Urothelium cell line (cell line): ENCODE measurements at regions not wholly inside any gene's neighbourhood (a gene's known extent, or its start where the extent isn't known, plus 50 kb on each side); places are given as distances from the start of the nearest gene placed in this dataset.

Source experiments
- DNase-seq: peaks from one replicate; pipeline ENCODE4 v3.0.0; 2011; ENCODE audit warnings: low spot score, mixed read lengths
- FAIRE-seq: peaks from 2 replicates; lab custom pipeline; 2011; peaks lifted over from hg19 to GRCh38; lab: Jason Lieb, UNC

- no peak for FAIRE-seq
- no peak for DNase-seq
Measured at GRCh38 chr10:61356354-61356753, 96.8 kb downstream of the TMEM26 start.

DNA sequence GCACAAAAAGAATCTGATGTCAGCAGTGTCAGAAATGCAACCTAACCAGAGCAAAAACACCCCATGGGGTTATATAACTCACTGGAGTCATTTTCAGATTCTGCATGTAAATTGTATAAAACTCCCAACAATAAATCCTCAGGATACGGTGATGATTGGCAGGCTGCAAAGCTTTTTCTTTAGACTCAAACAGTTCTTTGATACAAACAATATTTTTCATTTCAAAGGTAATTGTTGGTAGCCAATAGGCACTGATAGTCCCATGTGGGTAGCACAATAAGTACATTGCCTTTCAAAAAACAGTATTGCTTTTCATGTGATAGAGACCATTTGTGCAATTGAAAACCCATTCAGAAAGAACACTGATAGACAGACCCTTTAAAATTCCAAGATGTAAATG lies 98.0 kb downstream of the TMEM26 start:
- no peak for FAIRE-seq
- DNase-seq: no peak

GRCh38 chr10:61354401-61354975 lies 98.7 kb downstream of the TMEM26 start:
- FAIRE-seq (no peak), DNase-seq (no peak)

GRCh38 chr10:61350794-61351193 lies 102.4 kb downstream of the TMEM26 start:
- DNase-seq (no peak), FAIRE-seq (no peak)

GRCh38 chr10:61350068-61350467 lies 103.1 kb downstream of the TMEM26 start:
- no peak for FAIRE-seq

GRCh38 chr10:61346796-61347413 lies 106.3 kb downstream of the TMEM26 start:
- FAIRE-seq (no peak), DNase-seq (no peak)

More at GRCh38 chr10:61350068-61350467, 103.1 kb downstream of the TMEM26 start:
- no peak for DNase-seq

- no peak for FAIRE-seq
- DNase-seq: no peak
Measured at GRCh38 chr10:61343796-61344195, 109.4 kb downstream of the TMEM26 start.

GRCh38 chr10:61342858-61343572 lies 110.2 kb downstream of the TMEM26 start:
- DNase-seq: no peak
- FAIRE-seq: no peak

DNA sequence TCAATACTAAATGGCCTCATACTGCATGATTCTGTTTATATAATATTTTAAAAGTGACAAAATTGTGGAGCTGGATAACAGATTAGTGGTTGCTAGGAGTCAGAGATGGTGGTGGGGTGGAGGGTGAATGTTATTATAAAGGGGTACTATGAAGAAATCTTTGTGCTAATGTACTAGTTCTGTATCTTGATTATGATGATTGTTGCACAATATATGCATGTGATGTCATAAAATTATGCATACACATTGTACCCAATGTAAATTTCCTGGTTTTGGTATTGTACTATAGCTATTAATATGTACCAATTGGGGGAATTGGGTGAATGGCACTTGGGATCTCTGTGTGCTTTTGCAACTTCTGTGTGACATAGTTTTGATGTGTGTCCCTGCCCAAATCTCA lies 112.2 kb downstream of the TMEM26 start:
- DNase-seq (no peak), FAIRE-seq (no peak)

DNA sequence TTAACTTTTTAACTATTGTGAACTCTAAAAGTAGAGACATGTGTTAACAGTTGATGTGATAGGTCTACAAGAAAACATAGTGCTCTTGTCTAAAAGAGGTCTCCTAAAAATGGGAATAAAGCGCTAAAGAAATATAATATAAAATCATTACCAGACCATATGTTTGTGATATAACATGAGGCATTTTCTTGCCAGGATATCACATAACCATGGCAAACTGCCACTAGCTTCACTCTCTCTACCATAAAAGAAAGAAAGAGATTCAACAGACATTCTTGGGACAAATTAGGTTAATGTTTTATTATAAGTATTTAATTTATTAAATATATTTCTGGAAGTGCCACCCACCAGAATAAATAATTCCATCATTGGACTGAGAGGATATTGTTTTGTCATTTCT lies 115.0 kb downstream of the TMEM26 start:
- DNase-seq: no peak
- FAIRE-seq: no peak

- DNase-seq: no peak
- FAIRE-seq: no peak
Measured at GRCh38 chr10:61337741-61338140, 115.4 kb downstream of the TMEM26 start.

DNA sequence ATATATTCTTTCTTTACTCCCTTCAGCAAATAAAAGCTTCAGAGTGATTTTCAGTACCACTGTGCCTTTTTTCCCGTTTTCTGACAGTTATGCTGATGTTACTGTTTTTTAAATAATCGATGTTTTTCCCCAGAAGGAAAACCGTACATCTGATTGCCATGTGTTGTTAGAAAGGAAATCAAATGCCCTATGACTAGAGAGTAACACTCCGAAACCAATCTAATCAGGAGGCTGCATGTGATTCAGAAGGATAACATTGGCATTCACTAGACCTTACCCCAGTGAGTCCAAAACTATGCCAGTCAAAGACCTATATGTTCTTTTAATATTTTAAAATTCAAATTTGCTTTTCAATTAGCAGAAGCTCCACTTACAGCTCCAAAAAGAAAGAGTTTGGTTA lies 116.3 kb downstream of the TMEM26 start:
- DNase-seq (no peak), FAIRE-seq (no peak)

GRCh38 chr10:61335359-61335758 lies 117.8 kb downstream of the TMEM26 start:
- DNase-seq: no peak
- FAIRE-seq: no peak

GRCh38 chr10:61332581-61332980 lies 120.6 kb downstream of the TMEM26 start:
- DNase-seq (no peak), FAIRE-seq (no peak)

DNA sequence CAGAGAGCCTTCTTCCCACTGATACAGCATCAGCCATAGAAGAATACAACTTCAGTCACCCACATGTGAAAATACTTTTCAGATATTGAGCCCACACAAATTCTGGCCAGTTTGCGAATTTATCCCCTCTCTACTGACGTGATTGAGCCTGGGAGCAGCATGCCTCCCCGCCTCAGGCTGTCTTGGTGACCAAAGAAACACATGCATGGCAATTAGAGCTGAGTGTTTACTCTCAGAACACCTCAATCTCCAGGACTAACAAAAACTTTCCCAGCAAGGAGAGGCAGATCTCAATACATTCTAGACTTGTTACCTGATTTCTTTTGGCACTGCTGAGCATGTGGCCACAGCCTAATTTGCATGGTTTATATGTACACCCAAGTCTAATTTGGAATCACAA lies 122.5 kb downstream of the TMEM26 start:
- no peak for FAIRE-seq

DNA sequence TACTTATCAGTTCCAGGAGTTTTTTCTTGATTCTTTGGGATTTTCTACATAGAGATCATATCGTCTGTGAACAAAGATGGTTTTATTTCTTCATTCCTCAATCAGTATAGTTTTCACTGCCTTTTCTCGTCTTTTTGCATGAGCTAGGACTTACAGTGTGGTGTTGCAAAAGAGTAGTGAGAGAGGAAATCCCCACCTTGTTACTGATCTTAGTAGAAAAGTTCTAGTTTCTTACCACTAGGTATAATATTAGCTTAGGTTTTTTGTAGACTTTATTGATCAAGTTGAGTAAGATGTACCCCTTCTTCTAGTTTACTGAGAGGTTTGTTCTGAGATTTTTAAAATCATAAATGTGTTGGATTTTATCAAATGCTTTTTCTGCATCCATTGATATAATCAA lies 123.3 kb downstream of the TMEM26 start:
- no peak for DNase-seq
- no peak for FAIRE-seq

More for the DNA sequence above, 122.5 kb downstream of the TMEM26 start:
- DNase-seq: no peak

DNA sequence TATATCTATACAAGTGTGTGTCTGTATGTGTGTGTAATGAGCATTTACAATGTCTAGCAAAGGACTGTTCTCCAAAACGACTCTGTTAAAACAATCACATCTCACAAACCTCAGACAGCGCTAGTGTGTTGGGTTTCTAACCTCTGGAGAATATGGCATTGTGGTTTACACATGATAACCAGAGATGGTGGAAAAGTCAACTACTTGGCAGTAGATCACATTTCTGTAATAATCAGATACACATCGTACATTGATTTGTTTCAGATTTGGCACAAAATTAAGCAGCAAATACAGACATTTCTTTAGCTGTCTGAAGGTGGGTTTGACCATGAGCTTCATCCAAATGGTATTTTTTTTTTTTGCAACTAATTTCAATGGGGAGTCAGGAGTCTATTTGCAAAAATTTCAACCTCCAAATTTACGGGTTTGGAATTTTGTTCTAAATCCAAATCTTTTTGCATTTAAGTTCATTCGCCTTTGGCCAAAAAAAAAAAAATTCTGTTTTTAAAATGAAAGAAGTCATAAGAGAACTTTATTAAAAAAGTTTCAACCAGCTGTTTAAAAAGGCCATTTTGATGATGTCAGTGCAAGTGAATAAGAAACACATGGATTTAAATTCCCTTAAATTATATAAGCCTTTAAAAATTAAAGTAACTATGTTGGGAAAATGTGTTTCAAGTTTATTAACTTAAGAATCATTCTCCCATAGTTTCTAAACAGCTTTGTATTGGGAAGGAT lies 127.8 kb downstream of the TMEM26 start:
- no peak for FAIRE-seq
- DNase-seq: no peak

DNA sequence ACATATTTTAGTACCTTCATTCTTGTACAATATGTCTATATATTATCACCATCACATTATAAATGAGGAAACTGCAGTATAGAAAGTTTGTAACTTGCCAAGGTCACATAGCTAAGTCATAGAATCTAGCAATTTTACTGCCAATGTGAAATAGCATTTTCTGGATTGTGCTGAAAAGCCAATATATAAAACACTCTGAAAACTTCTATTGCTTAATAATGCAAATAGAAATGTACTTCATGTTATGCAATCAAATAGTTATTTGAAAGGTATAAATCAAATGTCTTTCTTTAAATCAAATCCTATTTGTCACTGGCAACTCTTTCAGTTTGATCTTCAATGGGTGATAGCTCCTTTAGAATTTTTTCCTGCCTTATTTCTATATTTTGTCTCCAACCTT lies 129.5 kb downstream of the TMEM26 start:
- no peak for FAIRE-seq
- no peak for DNase-seq

- FAIRE-seq (no peak), DNase-seq (no peak)
Measured at GRCh38 chr10:61321041-61321857, 131.9 kb downstream of the TMEM26 start.

DNA sequence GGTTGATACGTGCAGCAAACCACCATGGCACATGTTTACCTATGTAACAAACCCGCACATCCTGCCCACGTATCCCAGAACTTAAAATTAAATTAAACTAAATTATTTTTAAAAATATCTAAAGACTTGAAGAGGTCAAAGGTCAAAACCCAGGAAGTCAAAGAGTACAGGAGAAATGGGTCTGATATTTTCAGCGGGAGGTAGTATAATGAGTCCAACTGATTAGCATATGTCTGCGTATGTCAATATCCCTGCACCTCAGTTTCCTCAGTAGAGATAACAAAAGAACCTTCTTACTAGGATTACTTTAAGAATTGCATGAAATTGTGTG lies 133.0 kb downstream of the TMEM26 start:
- no peak for DNase-seq
- no peak for FAIRE-seq
